ENCODE measurements at regions not wholly inside any gene's neighbourhood (a gene's known extent, or its start where the extent isn't known, plus 50 kb on each side); places are given as distances from the start of the nearest gene placed in this dataset.

DNA sequence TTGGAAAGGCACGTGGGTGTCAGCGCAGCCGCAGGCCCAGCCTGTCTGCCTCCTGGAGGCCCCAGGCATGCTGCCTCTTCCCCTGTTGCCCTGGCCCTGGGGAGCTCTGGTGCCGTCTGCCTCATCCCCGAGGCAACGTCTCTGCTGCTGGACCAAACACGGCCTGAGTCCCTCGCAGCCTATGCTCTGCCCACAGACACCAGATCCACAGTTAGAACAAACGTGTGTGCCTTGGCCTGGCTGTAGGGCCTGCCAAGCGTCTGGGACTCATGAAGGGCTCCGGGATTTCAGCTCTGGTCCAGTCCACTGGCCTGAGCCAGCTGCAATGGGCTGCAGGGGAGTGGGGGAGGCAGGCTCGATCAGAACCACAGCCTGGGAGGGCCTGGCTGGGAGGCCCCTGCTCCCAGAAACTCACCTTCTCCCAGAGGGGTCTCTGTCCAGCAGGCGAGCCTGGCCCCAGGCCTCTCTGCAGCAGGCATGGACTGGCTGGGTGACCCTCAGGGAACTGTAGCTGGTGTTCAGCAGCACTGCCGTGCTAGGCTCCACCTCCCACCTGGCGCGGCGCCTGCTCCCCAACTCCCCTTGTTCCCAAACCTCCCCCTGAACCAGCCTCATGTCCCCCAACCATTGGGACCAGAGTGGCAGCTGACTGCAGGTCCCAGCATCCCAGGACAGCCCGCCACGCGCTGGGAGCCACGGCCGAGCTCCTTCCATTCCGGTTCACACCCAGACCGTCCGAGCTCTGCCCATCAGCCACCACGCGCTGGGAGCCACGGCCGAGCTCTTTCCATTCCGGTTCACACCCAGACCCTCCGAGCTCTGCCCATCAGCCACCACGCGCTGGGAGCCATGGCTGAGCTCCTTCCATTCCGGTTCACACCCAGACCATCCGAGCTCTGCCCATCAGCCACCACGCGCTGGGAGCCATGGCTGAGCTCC lies 197.0 kb downstream of the DLL1 start:
- no peak for DNase-seq

DNA sequence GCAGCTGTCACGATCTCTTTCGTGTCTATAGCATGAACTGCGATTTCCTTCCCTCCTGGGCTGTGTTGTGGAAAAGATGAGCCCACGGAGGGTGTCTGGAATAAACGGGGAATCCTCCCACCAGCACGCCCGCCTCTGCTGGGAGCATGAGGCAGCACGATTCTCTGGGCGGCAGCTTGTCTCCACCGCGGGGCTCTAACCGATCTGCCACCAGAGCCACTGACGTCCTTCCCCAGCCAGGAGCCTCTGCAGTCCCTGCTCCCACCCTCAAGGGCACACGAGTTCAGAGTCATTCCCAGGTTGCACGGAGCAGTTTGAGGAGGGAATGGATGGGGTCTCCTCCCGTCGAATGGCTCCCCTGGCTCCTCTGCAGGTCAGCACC lies 197.6 kb downstream of the DLL1 start:
- DNase-seq, result no peak

DNA sequence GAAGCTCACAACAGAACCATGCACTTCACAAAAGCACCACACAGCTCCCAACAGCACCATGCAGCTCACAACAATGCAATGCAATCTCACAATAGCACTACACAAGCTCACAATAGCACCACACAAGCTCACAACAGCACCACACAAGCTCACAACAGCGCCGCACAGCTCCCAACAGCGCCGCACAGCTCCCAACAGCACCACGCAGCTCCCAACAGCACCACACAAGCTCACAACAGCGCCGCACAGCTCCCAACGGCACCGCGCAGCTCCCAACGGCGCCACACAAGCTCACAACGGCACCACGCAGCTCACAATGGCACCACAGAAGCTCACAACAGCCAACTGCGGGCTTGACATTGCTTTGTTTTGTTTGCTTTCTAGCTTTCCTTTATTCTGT lies 198.1 kb downstream of the DLL1 start:
- DNase-seq, result no peak

DNA sequence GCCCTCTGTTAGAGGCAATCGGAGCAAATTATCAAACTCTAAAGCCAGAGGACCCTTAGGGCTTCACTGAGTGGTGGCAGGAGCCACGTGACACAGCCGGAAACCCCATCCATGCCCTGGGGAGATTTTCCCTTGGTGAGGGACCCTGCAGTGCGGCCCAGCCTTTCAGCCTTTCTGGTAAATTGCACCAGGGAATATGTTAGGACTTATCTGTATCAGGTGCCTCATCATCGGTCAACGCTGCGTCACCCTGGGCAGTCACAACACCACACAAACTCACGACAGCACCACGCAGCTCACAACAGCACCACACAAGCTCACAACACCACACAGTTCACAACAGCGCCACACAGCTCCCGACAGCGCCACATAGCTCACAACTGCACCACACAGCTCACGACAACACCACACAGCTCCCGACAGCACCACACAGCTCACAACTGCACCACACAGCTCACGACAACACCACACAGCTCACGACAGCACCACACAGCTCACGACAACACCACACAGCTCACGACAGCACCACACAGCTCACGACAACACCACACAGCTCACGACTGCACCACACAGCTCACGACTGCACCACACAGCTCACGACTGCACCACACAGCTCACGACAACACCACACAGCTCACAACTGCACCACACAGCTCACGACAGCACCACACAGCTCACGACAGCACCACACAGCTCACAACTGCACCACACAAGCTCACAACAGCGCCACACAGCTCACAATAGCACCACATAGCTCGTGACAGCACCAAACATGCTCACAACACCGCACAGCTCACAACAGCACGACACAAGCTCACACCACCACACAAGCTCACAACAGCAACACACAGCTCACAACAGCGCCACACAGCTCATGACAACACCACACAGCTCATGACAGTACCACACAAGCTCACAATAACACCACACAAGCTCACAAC lies 199.0 kb downstream of the DLL1 start:
- no peak for DNase-seq

DNA sequence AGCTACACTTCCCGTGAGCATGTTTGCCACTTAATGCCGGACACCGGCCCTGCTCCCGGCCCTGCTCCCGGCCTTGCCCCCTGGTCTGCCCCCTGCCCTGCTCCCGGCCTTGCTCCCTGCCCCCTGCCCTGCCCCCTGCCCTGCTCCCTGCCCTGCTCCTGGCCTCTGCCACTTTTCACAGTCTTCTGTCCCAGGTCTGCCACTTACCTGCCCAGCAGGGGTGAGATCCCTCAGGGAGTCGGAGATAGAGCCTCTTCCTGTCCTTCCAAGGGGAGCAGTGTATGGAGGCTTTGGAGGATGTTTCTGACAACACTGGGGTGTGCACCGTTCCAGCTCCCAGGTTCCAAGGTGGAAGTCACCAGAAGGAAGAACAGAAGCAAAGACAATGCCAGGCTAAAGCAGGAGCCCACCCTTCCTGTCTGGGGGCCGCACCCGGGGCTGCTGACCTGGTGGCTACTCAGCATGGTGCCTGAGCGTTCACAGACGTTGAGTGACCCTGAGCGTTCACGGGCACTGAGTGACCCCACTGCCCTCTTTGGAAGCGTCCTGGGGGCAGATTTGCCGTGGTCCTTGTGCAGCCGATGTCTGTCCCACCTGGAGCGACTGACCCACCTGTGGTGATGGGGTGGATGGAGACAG lies 199.8 kb downstream of the DLL1 start:
- no peak for DNase-seq

DNA sequence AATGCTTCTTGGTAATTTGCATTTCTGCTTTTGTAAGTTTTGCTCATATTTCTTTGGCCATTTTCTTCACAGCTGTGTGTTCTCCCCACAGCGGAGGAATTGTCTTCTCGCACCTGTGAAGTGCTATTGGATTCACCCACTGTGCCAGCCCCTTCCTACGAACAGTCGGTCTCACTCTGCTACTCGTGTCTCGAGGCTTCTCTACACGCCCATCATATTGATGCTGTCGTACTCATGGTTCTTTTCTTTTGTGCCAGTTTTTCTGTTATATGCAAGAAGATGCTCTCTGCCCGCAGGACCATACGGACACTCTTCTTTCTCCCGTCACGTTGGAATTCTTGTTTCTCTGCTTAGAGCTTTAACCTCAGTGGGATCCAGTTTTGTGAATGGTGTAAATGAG lies 200.3 kb downstream of the DLL1 start:
- DNase-seq, result no peak

DNA sequence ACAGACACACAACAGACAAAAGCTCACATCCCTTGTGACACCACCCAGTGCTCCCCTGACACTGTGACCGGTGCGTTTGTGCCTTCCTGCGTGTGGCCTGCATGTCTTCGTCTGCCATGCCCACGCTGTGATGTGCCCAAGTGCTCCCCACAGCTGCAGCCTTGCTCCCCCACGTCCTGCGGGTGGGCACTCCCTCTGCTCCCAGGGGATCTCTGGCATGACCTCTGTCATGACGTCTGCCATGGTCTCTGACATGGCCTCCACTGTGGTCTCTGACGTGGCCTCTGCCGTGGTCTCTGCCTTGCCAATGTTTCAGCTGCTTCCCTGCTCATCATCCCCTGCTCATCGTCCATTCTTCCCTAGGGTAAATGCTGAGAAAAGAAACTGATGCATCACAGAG lies 200.9 kb downstream of the DLL1 start:
- peak in 1 of 5 experiments; percentile 13 for DNase-seq

DNA sequence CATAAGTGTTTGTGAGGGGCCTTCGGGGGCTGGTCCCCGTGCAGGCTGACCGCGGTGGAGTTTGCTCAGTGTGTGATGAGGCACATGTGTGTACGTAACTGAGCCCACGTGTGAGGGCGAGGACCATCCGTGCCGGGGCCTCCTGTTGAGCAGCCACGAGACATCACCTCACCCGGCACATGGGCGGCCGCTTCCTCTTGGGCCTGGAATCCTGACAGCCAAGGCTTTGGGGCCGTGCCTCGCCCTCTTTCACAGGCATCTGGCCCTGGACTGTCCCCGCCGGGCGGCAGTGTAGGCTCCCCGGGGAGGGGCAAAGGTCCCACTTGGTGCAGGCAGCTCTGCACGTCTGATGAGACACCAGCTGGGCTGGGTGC lies 202.3 kb downstream of the DLL1 start:
- DNase-seq, result peak in 1 of 5 experiments; percentile 42

DNA sequence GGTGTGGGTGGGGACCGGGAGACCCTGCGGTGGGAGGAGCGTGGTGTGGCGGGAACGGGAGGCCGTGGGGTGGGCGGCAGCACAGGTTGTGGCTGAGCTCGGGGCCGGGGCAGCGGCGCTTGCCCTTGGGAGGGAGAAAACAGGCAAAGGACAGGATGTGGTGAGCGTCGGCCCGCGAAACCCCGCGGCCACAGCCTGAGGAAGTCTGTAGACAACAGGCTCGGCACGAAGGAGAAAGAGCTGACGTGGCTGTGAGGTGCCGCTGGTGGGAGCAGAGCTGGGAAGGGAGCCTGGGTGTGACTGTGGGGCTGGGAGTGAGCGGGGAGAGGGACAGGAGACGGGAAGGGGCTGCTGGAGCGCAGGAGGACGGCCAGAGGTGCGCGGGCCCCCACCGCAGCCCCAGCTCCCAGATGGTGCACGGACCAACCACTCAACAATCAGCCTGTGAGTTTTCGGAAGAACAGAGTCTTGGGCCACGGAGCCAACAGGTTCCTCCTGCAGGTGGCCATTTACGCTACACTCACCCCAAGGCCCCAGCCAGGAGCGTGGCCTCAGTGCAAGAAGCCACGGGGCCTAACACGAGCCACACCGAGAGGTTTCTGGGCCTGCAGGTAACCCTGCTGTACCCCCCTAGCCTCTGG lies 202.8 kb downstream of the DLL1 start:
- peak in 3 of 5 experiments; percentile 34 to 92 (median 58) for DNase-seq

DNA sequence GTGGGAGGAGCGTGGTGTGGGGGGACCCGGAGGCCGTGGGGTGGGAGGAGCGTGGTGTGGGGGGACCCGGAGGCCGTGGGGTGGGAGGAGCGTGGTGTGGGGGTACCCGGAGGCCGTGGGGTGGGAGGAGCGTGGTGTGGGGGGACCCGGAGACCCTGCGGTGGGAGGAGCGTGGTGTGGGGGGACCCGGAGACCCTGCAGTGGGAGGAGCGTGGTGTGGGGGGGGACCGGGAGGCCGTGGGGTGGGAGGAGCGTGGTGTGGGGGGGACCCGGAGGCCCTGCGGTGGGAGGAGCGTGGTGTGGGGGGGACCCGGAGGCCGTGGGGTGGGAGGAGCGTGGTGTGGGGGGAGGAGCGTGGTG lies 203.5 kb downstream of the DLL1 start:
- peak in 2 of 5 experiments; percentile 29 to 31 for DNase-seq

DNA sequence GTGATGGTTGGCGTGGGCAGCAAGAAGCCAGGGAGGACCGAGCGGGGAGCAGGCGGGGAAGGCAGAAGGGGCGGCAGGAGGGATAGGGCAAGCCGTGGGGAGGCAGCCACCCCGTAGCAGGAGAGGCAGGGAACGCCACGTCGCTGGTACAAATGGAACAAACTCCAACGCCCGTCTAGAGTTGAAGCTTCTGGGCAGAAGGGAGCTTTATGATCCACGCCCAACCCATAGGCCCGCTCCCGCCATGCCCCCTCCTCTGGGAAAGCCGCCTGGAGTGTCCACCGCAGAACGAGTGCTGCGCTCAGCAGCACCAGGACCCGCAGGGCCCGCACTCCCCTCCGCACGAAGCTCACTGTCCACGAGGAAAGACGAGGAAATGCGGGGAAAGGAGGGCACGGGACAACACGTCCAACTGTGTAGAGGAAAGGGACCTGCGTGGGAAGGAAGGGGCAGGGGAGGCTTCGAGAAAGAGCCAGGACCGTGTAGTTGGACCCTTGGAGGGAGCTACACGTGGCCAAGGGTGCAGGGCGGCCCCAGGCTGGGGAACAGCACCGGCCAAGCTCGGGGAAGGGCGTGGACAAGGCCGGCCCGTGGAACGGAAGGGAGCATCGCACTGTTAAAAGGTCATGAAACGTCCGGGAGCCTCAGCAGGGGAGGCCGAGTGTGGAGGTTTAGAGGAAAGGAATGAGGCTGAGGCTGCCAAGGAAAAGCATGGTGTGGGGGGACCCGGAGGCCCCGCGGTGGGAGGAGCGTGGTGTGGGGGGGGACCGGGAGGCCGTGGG lies 204.0 kb downstream of the DLL1 start:
- DNase-seq, result peak in 1 of 5 experiments; percentile 21

DNA sequence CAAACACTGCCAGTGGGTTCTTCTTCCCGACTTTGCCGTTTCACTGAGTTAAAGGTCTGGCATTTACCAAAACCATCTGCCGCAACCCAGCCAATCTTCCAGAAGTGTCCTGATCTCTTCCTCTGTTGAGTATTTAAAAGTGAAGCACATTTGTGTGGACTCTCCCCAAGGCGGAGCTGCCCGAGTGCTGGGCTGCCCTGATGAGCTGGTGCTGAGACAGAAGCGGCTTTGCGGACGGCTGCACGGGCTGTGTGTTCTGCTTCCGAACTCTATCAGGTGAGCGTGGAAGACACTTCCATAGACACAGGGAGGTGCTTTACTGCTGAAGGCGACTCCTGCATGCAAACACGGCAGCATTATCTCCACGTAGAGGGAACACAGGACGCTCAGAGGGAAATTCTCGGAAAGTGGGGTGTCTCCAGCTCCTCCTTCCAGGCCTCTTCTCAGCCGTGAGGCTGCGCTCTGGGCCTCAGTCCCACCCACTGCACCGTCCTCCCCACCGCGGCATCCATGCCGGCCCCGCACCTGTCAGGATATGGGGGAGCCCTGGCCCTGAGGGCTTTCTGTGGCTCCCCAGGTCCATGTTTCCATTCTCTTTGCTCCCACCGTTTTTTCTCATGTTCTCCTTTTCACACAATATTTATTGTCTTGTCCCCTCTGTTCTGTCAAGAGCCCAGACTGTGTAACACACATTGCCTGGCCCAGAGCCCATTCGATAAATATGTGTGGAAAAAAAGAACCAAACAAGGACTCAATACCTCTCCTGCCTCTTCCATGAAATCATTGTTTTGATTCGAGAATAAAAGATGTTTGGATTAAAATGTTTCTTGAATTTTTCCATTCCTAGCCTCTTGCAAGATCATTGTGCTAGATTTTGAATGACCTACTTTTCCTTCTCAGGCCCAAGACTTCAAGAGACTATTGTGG lies 205.1 kb downstream of the DLL1 start:
- no peak for DNase-seq

DNA sequence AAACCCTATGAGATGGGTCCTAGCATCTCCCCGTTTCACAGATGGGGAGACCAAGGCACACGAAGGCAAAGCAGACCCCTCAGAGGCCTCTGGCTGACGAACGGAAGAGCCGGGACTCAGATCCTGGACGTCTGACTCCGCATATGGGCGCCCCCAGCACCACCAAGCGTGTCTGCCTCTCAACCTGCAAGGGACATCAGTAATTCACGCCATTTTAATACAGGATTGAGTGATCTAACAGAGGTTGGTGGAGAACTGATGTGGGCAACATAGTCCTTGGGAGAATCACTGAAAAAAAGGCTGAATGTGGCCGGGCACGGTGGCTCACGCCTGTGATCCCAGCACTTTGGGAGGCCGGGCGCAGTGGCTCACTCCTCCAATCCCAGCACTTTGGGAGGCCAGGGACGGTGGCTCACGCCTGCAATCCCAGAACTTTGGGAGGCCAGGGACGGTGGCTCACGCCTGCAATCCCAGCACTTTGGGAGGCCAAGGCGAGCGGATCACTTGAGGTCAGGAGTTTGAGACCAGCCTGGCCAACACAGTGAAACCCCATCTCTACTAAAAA lies 206.6 kb downstream of the DLL1 start:
- DNase-seq, result no peak

DNA sequence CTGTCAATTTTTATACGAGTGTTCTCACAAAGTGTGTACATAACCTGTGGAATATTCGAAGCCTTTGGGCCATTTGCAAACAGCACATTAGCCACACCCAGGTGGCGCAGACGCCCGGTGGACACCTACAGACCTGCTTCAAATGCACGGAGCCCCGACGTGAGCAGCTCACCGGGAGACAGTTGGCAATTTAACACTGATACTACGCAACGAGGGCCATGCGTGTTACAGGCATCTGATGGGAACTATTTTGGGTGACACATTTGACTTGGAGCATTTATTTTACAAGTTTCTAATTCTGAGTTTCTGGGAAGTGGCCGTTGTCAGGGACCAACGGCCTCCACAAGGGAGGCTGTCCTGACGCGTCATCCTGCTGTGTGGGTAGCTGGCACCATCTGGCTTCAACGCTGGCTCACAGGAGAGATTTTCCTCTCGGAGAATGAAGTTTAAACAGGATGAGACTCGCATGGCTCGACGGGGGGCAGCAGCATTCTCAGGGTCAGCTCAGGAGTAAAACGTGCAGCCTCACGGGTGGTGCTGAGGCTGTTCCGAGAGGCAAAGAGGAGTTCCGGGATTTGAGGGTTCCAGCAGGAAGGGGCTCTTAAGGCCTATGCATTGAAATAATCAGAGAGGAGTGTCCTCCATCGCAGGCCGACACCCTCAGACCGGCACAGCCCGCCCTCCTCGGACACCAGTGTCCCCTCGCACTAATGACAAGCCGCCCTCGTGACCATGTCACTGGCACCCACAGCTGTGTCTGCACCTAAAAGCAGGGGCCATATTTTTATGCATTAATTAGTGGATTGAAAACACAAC lies 207.4 kb downstream of the DLL1 start:
- DNase-seq, result no peak

DNA sequence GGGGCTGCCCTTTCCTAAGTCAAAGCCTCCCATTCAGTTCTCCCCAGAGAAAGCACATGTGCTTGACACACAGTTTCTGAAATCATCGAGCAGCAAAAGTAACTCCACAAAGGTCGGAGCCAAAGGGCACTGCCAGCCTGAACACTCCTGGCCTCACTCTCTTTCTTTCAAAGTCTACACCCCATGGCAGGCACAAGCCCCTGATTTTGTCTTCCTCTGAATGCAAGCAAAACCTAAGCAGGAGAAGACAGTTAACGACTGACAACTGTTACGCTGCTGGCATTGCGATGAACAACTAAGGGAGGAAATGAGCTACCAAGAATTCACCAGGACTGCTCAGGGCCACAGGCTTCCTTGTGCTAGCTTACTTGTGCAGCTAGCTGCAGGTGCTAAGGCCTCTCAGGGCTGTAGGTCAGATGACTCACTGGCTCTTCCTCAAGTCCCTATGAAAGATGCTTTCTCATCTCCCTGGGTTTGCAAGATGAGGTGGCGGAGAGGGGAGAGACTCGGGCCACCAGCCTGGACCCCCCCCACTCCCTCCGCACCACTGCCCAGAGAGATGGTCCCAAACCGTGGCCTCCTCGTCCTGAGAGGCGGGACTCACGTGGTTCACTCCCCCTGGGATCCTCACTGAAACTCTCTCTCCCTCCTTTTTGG lies 208.2 kb downstream of the DLL1 start:
- no peak for DNase-seq

DNA sequence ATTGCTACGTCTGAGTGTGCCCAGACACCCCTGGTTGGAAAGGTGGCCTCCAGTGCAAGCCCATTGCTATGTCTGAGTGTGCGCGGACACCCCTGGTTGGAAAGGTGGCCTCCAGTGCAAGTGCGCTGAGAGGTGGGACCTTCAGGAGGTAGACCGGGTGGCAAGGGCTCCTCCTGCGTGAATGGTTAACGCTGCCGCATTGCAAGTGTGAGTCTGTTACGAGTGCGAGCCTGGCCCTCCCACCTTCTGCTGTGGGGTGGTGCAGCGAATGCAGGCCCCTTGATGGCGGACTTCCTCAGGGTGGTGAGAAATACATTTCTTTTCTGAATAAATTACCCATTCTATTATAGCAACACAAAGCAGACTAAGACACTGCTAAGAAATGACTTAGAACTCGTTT lies 208.8 kb downstream of the DLL1 start:
- DNase-seq, result no peak

DNA sequence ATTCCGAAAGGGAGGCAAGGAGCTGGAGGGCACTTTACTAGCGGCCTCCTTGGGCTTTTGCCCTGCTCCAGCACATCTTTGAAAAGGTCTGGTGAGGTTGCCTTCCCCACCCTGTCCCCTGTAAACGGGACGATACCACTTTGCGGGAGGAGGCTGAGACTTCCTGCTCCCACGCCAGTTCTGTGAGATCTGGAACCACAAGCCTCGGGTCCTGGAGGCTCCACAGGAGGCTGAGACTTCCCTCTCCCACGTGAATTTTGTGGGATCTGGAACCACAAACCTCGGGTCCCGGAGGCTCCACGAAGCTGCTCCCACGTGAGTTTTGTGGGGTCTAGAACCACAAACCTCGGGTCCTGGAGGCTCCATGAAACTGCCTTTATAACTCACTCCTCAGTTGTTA lies 209.3 kb downstream of the DLL1 start:
- no peak for DNase-seq

DNA sequence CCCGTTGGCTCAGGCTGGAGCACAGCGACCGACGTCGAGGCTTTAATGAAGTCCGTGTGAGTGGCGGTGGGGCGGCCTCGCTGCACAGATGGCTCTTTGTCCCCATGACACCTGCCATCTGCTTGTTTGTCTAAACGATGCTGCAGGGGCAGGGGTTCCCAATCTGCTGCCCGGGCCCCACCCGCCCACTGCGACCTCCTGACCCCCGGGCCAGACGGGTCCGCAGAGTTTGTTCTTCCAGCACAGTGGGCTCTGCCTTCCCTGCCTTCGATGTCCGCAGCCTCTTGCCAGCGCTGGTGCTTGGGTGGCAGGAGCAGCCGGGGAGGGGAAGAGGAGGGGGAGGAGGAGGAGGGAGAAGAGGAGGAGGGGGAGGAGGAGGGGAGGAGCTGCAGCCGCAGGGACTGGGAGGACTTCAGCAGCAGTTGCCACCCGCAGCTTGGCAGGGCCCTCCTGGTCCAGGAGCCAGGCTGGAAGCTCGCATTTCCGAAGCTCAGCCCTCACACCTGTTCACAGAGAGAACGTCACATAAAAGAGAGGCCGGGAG lies 210.0 kb downstream of the DLL1 start:
- no peak for DNase-seq
